Motor neuron (in vitro differentiated cells): ENCODE measurements at regions not wholly inside any gene's neighbourhood (a gene's known extent, or its start where the extent isn't known, plus 50 kb on each side); places are given as distances from the start of the nearest gene placed in this dataset.

ENCODE experiments used
- ATAC-seq, 8 experiments: fragments of 200-7000 bp; cut with Tn5 transposase; replicated peaks in 6 of 8; 2 replicates each; pipeline ENCODE4 v1.8.0; 2021; ENCODE audit warnings: mild to moderate bottlenecking in 8 of 8, moderate library complexity in 8 of 8
- H3K27ac ChIP-seq, 2 donors: fragments of 250-450 bp; sonication (Bioruptor Pico); 2 replicates each; pipeline ENCODE4 v1.9.0; 2021; ENCODE audit warnings: antibody characterized with exemption in 2 of 2, mild to moderate bottlenecking in 2 of 2, moderate library complexity in 1 of 2
- H3K4me1 ChIP-seq, 2 donors: fragments of 250-450 bp; sonication (Bioruptor Pico); replicated peaks in 1 of 2; 2 replicates each; pipeline ENCODE4 v1.6.1; 2021; ENCODE audit warnings: antibody characterized with exemption in 2 of 2, mild to moderate bottlenecking in 2 of 2, moderate library complexity in 1 of 2
- H3K4me3 ChIP-seq, 5 donors: fragments of 250-450 bp; sonication (Bioruptor Pico); 2 replicates each; pipeline ENCODE4 v1.9.0; 2021; ENCODE audit warnings: antibody characterized with exemption in 5 of 5, mild to moderate bottlenecking in 5 of 5, moderate library complexity in 4 of 5
- WGBS, 10 experiments: fragments of 450-650 bp; shearing (Covaris generic); methylation state at CpG; one replicate each; pipeline ENCODE4 v1.0.0; 2022; 5-methylcytosine and 5-hydroxymethylcytosine counted together
- in situ Hi-C, 9 experiments: fragments of 400-800 bp; cut with MboI; loops; one replicate each; pipeline ENCODE4 v1.15.0; 2021; ENCODE audit warnings: low sequenced_read_pairs in 9 of 9, low pct_unique_long_range_greater_than_20kb in 2 of 9; ENCODE audit not compliant: unreplicated experiment in 9 of 9

- 67 to 100% (median 98%) methylated on average over 1 to 5 of the region's 7 CpGs; no CpG with 5 or more reads in 2 of the 10 experiments for WGBS, 10 experiments
- in situ Hi-C loops: no loop called here
- H3K4me1 ChIP-seq: no peaks in the 10 kb centered on the region
- no peak overlapping the region for H3K27ac ChIP-seq
- H3K4me3 ChIP-seq: no peak overlapping the region
- peak in 2 of 8 experiments; percentile 42 to 46 for ATAC-seq
These were observed 94.5 kb upstream of the HAAO start for GRCh38 chr2:42886921-42887320.

GRCh38 chr2:42882756-42883155 is 90.4 kb upstream of the HAAO start:
- WGBS, 10 experiments: 80 to 100% (median 100%) methylated on average over 1 of the region's 1 CpG; no CpG with 5 or more reads in 7 of the 10 experiments
- ATAC-seq: peak in 1 of 8 experiments; percentile 50
- in situ Hi-C loops: no loop called here
- H3K4me1 ChIP-seq: no peaks in the 10 kb centered on the region
- no peak overlapping the region for H3K4me3 ChIP-seq
- H3K27ac ChIP-seq: no peak overlapping the region

- peak in 4 of 8 experiments; percentile 12 to 39 (median 24) for ATAC-seq
- no peak overlapping the region for H3K4me3 ChIP-seq
- 0 to 83% (median 54%) methylated on average over 1 of the region's 1 CpG; no CpG with 5 or more reads in 6 of the 10 experiments for WGBS, 10 experiments
- no peak overlapping the region for H3K27ac ChIP-seq
- H3K4me1 ChIP-seq: peaks cover 0 to 3% of the 10 kb centered on the region in 2 donors
- in situ Hi-C loops: no loop called here
These were observed 89.3 kb upstream of the HAAO start for GRCh38 chr2:42881732-42882131.

- 22 to 100% (median 86%) methylated on average over 1 to 6 of the region's 9 CpGs; no CpG with 5 or more reads in 1 of the 10 experiments for WGBS, 10 experiments
- H3K4me3 ChIP-seq: no peak overlapping the region
- peaks cover 0 to 3% of the 10 kb centered on the region in 2 donors for H3K4me1 ChIP-seq
- in situ Hi-C loops: no loop called here
- H3K27ac ChIP-seq: no peak overlapping the region
- ATAC-seq: peak in 3 of 8 experiments; percentile 72 to 83 (median 75)
These were observed 88.6 kb upstream of the HAAO start for GRCh38 chr2:42880738-42881690.

GRCh38 chr2:42879913-42880737 is 87.7 kb upstream of the HAAO start:
- in situ Hi-C loops: no loop called here
- peak in 1 of 8 experiments; percentile 14 for ATAC-seq
- WGBS, 10 experiments: 20 to 100% (median 86%) methylated on average over 1 to 6 of the region's 18 CpGs; no CpG with 5 or more reads in 4 of the 10 experiments
- H3K4me1 ChIP-seq: peaks cover 0 to 3% of the 10 kb centered on the region in 2 donors
- no peak overlapping the region for H3K4me3 ChIP-seq
- no peak overlapping the region for H3K27ac ChIP-seq

GRCh38 chr2:42879121-42879705 is 86.8 kb upstream of the HAAO start:
- H3K4me1 ChIP-seq: peaks cover 0 to 3% of the 10 kb centered on the region in 2 donors
- WGBS, 10 experiments: 67 to 93% (median 80%) methylated on average over 1 to 5 of the region's 6 CpGs; no CpG with 5 or more reads in 5 of the 10 experiments
- ATAC-seq: no peak
- no peak overlapping the region for H3K27ac ChIP-seq
- in situ Hi-C loops: no loop called here
- H3K4me3 ChIP-seq: no peak overlapping the region

- ATAC-seq: no peak
- H3K4me3 ChIP-seq: no peak overlapping the region
- no peak overlapping the region for H3K27ac ChIP-seq
- 47 to 100% (median 84%) methylated on average over 1 to 3 of the region's 4 CpGs; no CpG with 5 or more reads in 2 of the 10 experiments for WGBS, 10 experiments
- in situ Hi-C loops: no loop called here
- peaks cover 0 to 3% of the 10 kb centered on the region in 2 donors for H3K4me1 ChIP-seq
These were observed 86.2 kb upstream of the HAAO start for GRCh38 chr2:42878581-42878980.

GRCh38 chr2:42877936-42878335 is 85.6 kb upstream of the HAAO start:
- ATAC-seq: no peak
- in situ Hi-C loops: no loop called here
- peaks cover 0 to 3% of the 10 kb centered on the region in 2 donors for H3K4me1 ChIP-seq
- WGBS, 10 experiments: 75 to 100% (median 85%) methylated on average over 1 of the region's 1 CpG; no CpG with 5 or more reads in 4 of the 10 experiments
- H3K27ac ChIP-seq: no peak overlapping the region
- no peak overlapping the region for H3K4me3 ChIP-seq

- Histone ChIP-seq H3K4me1 (peaks cover 0 to 3% of the 10 kb centered on the region in 2 donors), H3K4me3 (no peak overlapping the region), H3K27ac (no peak overlapping the region)
- 67 to 100% (median 100%) methylated on average over 1 to 2 of the region's 3 CpGs; no CpG with 5 or more reads in 2 of the 10 experiments for WGBS, 10 experiments
- ATAC-seq: peak in 1 of 8 experiments; percentile 69
- in situ Hi-C loops: no loop called here
These were observed 85.1 kb upstream of the HAAO start for GRCh38 chr2:42877511-42877910.

GRCh38 chr2:42876326-42876751 is 84.0 kb upstream of the HAAO start:
- no peak overlapping the region for H3K4me3 ChIP-seq
- in situ Hi-C loops: no loop called here
- peak in 1 of 8 experiments; percentile 13 for ATAC-seq
- WGBS, 10 experiments: 30 to 100% (median 88%) methylated on average over 2 to 9 of the region's 11 CpGs
- H3K4me1 ChIP-seq: peaks cover 0 to 3% of the 10 kb centered on the region in 2 donors
- no peak overlapping the region for H3K27ac ChIP-seq

GRCh38 chr2:42875880-42876279 is 83.5 kb upstream of the HAAO start:
- WGBS, 10 experiments: 60 to 94% (median 85%) methylated on average over 1 to 3 of the region's 3 CpGs; no CpG with 5 or more reads in 6 of the 10 experiments
- no peak overlapping the region for H3K27ac ChIP-seq
- in situ Hi-C loops: no loop called here
- H3K4me1 ChIP-seq: peaks cover 0 to 3% of the 10 kb centered on the region in 2 donors
- ATAC-seq: no peak
- no peak overlapping the region for H3K4me3 ChIP-seq

- 48 to 100% (median 90%) methylated on average over 1 to 9 of the region's 20 CpGs; no CpG with 5 or more reads in 1 of the 10 experiments for WGBS, 10 experiments
- H3K27ac ChIP-seq: no peak overlapping the region
- H3K4me1 ChIP-seq: peaks cover 0 to 3% of the 10 kb centered on the region in 2 donors
- H3K4me3 ChIP-seq: no peak overlapping the region
- no peak for ATAC-seq
- in situ Hi-C loops: loop anchor here in 1 of 9 experiments (25.0 kb wide), 1 partner anchor 362 kb away; the partner anchor contains the start of gene ZFP36L2
These were observed 82.8 kb upstream of the HAAO start for GRCh38 chr2:42874949-42875801.
